Stomach (tissue), 8 donors: ENCODE measurements at regions not wholly inside any gene's neighbourhood (a gene's known extent, or its start where the extent isn't known, plus 50 kb on each side); places are given as distances from the start of the nearest gene placed in this dataset.

Experiments used
- DNase-seq, 2 donors: peaks; one replicate each; pipeline versions ENCODE4 v3.0.0 to v3.0.0-alpha.2; 2013 to 2019
- H3K27ac ChIP-seq, 5 donors: fragments of 200-600 bp in 4 of 5; sonication (generic) in 4 of 5; one replicate each; pipeline ENCODE4 v1.5.1; 2013 to 2019; ENCODE audit warnings: mild to moderate bottlenecking in 1 of 5, moderate library complexity in 1 of 5
- H3K27me3 ChIP-seq, 3 donors: fragments of 200-600 bp; sonication (generic); one replicate each; pipeline ENCODE4 v1.5.1; 2017 to 2019; ENCODE audit warnings: mixed run types in 1 of 3
- H3K36me3 ChIP-seq, 4 donors: fragments of 200-600 bp; sonication (generic); 1 replicate in 3 of 4; 2 replicates in 1 of 4; pipeline ENCODE4 v1.5.1; 2016 to 2019
- H3K4me1 ChIP-seq, 4 donors: fragments of 200-600 bp; sonication (generic); one replicate each; pipeline ENCODE4 v1.5.1; 2016 to 2019
- H3K4me3 ChIP-seq, 4 donors: fragments of 200-600 bp; sonication (generic) in 3 of 4; one replicate each; pipeline ENCODE4 v1.5.1; 2016 to 2019; ENCODE audit warnings: mild to moderate bottlenecking in 1 of 4
- H3K9me3 ChIP-seq, 4 donors: fragments of 200-600 bp; sonication (generic); one replicate each; pipeline ENCODE4 v1.5.1; 2016 to 2019
- EP300 ChIP-seq: sonication (generic); formaldehyde crosslinking; IDR thresholded peaks from one replicate; pipeline ENCODE4 v1.6.1; 2017; ENCODE audit warnings: antibody characterized with exemption
- POLR2A ChIP-seq, 4 donors: fragments of 450-650 bp; IDR thresholded peaks; one replicate each; pipeline ENCODE4 v1.6.1; 2016; ENCODE audit warnings: antibody characterized with exemption in 4 of 4, control low read depth in 2 of 4, mild to moderate bottlenecking in 1 of 4, moderate library complexity in 1 of 4
- POLR2AphosphoS5 ChIP-seq, 3 donors: sonication (generic); formaldehyde crosslinking; IDR thresholded peaks; one replicate each; pipeline ENCODE4 v1.6.1; 2016; ENCODE audit warnings: antibody characterized with exemption in 3 of 3
- WGBS, 5 donors: extraction: QIAGEN DNeasy Blood & Tissue Kit in 3 of 5; methylation state at CpG; one replicate each; pipeline versions ENCODE4 v1.1.5 to v1.1.7; 2013 to 2018; 5-methylcytosine and 5-hydroxymethylcytosine counted together
- intact Hi-C: fragments of 100-400 bp; cut with DNase I; formaldehyde crosslinking; loops from one replicate; pipeline ENCODE4 v1.15.1; 2023; ENCODE audit warnings: low total_unique reads
- TF ChIP-seq, protein P1 (sequence below), 7 experiments: fragments of 450-650 bp in 4 of 7; fragments of 200-600 bp in 3 of 7; sonication (generic) in 3 of 7; IDR thresholded peaks; one replicate each; pipeline ENCODE4 v1.5.1; 2016 to 2019; ENCODE audit warnings: antibody characterized with exemption in 7 of 7, control low read depth in 2 of 7, mild to moderate bottlenecking in 1 of 7
- donor health status: healthy with polysubstance abuse.
- donor health status: Bipolar disorder and iron deficiency.
- donor health status: healthy.

DNA sequence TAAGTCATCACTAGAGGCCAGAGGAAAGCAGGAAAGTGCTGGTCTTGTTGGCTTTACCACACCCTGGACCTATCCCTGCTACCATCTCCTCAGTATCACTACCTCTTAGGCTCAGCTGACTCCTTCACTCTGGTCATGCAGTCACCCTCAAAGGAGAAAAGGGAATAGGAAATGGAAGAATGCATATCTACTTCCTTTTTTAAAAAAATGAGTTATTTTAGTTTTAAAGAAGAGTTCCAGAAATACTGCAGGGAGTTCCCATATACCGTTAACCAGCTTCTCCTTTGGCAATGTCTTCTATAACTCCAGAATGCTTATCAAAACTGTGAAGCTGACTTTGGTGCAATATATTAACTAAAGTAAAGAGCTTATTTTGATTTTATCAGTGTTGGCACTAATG, 688.6 kb downstream of the DIPK2A start:
- H3K27ac ChIP-seq, result no peak overlapping the region
- no peaks in the 10 kb centered on the region for H3K27me3 ChIP-seq
- TF ChIP-seq, protein P1, sequence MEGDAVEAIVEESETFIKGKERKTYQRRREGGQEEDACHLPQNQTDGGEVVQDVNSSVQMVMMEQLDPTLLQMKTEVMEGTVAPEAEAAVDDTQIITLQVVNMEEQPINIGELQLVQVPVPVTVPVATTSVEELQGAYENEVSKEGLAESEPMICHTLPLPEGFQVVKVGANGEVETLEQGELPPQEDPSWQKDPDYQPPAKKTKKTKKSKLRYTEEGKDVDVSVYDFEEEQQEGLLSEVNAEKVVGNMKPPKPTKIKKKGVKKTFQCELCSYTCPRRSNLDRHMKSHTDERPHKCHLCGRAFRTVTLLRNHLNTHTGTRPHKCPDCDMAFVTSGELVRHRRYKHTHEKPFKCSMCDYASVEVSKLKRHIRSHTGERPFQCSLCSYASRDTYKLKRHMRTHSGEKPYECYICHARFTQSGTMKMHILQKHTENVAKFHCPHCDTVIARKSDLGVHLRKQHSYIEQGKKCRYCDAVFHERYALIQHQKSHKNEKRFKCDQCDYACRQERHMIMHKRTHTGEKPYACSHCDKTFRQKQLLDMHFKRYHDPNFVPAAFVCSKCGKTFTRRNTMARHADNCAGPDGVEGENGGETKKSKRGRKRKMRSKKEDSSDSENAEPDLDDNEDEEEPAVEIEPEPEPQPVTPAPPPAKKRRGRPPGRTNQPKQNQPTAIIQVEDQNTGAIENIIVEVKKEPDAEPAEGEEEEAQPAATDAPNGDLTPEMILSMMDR (IDR thresholded peaks at IDR 0.05), result no peak
- no peak for TF ChIP-seq POLR2AphosphoS5 (IDR thresholded peaks at IDR 0.05)
- no peak for TF ChIP-seq POLR2A (IDR thresholded peaks at IDR 0.05)
- TF ChIP-seq EP300, result no peak
- H3K4me1 ChIP-seq, result no peaks in the 10 kb centered on the region
- no peak overlapping the region for H3K4me3 ChIP-seq
- WGBS, 5 donors, result 62 to 90% (median 86%) methylated on average over 1 of the region's 1 CpG
- no peak for DNase-seq
- intact Hi-C loops, result no loop called here
- peaks cover 0 to 2% (median under 1%) of the 10 kb centered on the region in 4 donors for H3K9me3 ChIP-seq
- no peaks in the 10 kb centered on the region for H3K36me3 ChIP-seq

DNA sequence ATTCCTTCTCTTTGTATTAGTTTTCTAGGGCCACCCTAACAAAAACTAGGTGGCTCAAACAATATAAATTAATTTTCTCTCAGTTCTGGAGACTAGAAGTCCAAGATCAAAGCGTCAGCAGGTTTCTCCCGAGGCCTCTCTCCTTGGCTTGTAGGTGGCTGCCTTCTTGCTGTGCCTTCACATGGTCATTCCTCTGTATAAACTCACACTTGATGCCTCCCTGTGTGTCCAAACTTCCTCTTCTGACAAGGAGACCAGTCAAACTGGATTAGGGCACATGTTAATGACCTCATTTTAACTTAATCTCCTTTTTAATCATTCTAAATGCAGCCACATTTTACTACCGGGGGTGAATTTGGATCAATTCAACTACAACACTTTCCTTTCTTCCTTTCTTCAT, 691.1 kb downstream of the DIPK2A start:
- TF ChIP-seq EP300 (no peak), POLR2A (IDR thresholded peaks at IDR 0.05) (no peak), POLR2AphosphoS5 (IDR thresholded peaks at IDR 0.05) (no peak)
- TF ChIP-seq, protein P1 (IDR thresholded peaks at IDR 0.05), result no peak
- Histone ChIP-seq H3K27me3 (no peaks in the 10 kb centered on the region), H3K36me3 (no peaks in the 10 kb centered on the region), H3K4me3 (no peak overlapping the region), H3K9me3 (peaks cover 0 to 14% (median 6%) of the 10 kb centered on the region in 4 donors), H3K4me1 (no peaks in the 10 kb centered on the region), H3K27ac (no peak overlapping the region)
- 46 to 79% (median 65%) methylated on average over 3 of the region's 3 CpGs for WGBS, 5 donors
- intact Hi-C loops, result no loop called here
- peak in 1 of 2 donors; percentile 12 for DNase-seq

- no peak for DNase-seq
- Histone ChIP-seq H3K36me3 (no peaks in the 10 kb centered on the region), H3K4me3 (no peak overlapping the region), H3K4me1 (no peaks in the 10 kb centered on the region), H3K9me3 (peaks cover 0 to 14% (median 6%) of the 10 kb centered on the region in 4 donors), H3K27me3 (no peaks in the 10 kb centered on the region), H3K27ac (no peak overlapping the region)
- intact Hi-C loops, result no loop called here
- TF ChIP-seq EP300 (no peak), POLR2AphosphoS5 (IDR thresholded peaks at IDR 0.05) (no peak), POLR2A (IDR thresholded peaks at IDR 0.05) (no peak)
- TF ChIP-seq, protein P1 (IDR thresholded peaks at IDR 0.05), result no peak
- 78 to 85% (median 83%) methylated on average over 6 of the region's 6 CpGs for WGBS, 5 donors
These were observed 692.1 kb downstream of the DIPK2A start for GRCh38 chr3:144663456-144664436.

DNA sequence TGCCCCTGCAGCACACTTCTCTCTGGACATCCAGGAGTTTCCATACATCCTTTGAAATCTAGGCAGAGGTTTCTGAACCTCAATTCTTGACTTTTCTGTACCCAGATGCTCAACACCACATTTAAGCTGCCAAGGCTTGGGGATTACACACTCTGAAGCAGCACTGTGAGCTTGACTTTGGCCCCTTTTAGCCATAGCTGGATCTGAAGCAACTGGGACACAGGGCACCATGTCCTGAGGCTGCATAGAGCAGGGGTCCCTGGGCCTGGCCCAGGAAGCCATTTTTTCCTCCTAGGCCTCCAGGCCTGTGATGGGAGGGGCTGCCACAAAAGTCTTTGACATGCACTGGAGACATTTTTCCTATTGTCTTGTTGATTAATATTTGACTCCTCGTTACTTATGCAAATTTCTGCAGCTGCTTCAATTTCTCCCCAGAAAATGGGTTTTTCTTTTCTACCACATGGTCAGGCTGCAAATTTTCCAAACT, 694.0 kb downstream of the DIPK2A start:
- no peak overlapping the region for H3K4me3 ChIP-seq
- no peaks in the 10 kb centered on the region for H3K4me1 ChIP-seq
- H3K27me3 ChIP-seq, result no peaks in the 10 kb centered on the region
- 64 to 96% (median 79%) methylated on average over 1 of the region's 1 CpG for WGBS, 5 donors
- H3K36me3 ChIP-seq, result no peaks in the 10 kb centered on the region
- H3K9me3 ChIP-seq, result peaks cover 0 to 14% (median 6%) of the 10 kb centered on the region in 4 donors
- H3K27ac ChIP-seq, result no peak overlapping the region
- TF ChIP-seq POLR2A (IDR thresholded peaks at IDR 0.05), result no peak
- TF ChIP-seq POLR2AphosphoS5 (IDR thresholded peaks at IDR 0.05), result no peak
- no peak for TF ChIP-seq EP300
- TF ChIP-seq, protein P1 (IDR thresholded peaks at IDR 0.05), result no peak
- intact Hi-C loops, result no loop called here
- no peak for DNase-seq
